ENCODE measurements at regions not wholly inside any gene's neighbourhood (a gene's known extent, or its start where the extent isn't known, plus 50 kb on each side); places are given as distances from the start of the nearest gene placed in this dataset.

DNA sequence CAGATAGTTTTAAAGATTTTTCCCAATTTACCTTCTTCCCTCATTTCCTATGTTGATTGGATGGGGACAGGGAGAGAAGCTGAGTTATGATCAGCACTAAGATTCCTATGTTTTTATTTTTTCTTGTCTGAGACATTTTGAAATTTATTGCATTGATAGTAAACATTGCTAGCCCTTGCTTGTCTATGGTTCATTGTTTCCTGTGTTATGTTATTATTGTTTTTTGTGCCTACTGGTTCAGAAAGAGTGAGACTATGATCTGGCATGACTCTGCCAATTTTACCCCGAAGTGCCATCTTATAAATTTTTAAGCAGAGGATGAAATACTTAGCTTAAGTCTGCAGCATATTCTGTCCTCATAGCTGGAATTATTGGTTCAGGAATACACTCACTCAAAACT is 478.5 kb downstream of the MBD2 start:
- TF ChIP-seq, protein P1, sequence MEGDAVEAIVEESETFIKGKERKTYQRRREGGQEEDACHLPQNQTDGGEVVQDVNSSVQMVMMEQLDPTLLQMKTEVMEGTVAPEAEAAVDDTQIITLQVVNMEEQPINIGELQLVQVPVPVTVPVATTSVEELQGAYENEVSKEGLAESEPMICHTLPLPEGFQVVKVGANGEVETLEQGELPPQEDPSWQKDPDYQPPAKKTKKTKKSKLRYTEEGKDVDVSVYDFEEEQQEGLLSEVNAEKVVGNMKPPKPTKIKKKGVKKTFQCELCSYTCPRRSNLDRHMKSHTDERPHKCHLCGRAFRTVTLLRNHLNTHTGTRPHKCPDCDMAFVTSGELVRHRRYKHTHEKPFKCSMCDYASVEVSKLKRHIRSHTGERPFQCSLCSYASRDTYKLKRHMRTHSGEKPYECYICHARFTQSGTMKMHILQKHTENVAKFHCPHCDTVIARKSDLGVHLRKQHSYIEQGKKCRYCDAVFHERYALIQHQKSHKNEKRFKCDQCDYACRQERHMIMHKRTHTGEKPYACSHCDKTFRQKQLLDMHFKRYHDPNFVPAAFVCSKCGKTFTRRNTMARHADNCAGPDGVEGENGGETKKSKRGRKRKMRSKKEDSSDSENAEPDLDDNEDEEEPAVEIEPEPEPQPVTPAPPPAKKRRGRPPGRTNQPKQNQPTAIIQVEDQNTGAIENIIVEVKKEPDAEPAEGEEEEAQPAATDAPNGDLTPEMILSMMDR (IDR thresholded peaks at IDR 0.05; ENCODE audit: borderline replicate concordance, insufficient read depth, low read depth, low read length), result no peak
- H3K4me3 ChIP-seq (ENCODE audit: low read depth, low read length), result no peak overlapping the region

DNA sequence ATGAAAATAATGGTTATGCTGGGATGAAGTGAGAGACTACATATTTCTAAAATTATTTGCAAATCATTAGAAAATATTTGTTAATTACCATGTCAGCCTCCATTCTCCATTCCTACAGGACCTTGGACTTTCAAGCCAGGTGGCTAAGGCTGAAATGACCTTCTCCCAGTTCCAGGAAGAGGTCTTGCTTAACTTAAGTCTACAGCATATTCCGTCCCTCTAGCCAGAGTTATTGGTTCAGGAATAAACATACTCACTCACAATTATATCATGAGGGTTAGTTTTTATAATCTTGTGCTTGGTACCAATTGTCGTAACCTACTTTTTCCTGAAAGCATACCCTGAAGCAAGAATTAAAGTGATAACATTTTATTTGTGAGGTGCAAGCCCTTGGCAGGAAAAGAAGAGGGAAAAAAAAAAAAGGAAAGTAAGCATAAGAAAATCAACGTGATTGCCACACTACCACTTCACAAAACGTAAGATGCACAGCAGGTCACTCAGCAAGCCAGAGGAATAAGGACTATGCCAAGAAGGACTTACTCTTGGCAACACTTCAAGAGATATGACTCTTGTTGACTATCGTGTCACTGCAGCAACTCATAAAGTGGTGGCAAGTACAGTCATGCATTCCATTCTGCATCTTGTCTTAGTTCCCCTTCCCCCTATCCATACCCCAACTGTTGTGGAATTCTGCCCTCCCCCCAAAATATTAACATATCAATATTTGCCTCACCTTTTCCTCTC is 479.1 kb downstream of the MBD2 start:
- TF ChIP-seq, protein P1 (IDR thresholded peaks at IDR 0.05; ENCODE audit: borderline replicate concordance, insufficient read depth, low read depth, low read length), result no peak
- no peak overlapping the region for H3K4me3 ChIP-seq (ENCODE audit: low read depth, low read length)

DNA sequence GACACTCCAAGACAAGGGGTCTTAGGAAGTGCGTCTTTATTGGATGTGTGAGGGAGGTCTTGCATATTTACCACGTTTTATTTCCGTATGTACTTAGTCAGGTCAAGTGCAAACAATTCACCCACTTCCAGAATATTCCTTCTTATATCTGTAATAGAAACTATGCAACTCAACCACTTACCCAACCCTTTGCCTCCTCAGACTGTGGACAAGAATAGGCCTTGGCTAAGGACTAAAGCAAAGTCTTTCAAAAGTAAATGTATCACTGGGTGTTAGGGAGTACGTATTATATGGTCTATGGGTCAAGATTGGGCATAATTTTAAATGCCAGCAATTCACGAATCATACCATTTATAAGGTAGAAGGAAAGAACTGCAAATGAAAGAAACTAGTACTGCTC is 484.8 kb downstream of the MBD2 start:
- H3K4me3 ChIP-seq (ENCODE audit: low read depth, low read length), result no peak overlapping the region
- TF ChIP-seq, protein P1 (IDR thresholded peaks at IDR 0.05; ENCODE audit: borderline replicate concordance, insufficient read depth, low read depth, low read length), result no peak

DNA sequence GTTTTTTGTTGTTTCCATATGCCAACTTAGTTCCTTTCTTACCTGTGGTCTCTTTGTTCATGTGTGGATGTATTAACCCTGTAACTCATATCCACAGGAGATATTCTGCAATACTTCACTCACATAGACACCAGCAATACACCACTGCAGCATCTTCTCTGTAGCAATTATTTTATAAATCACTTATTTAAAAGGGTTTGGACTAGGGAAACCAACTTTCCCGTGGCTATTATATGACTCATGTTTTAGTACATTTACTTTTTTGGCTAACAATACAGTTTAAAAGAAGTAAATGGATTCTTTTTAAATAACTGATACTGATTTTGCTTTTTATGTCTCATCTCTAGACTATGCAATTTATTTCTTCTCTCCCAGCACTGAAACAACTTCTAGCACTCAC is 488.9 kb downstream of the MBD2 start:
- no peak overlapping the region for H3K4me3 ChIP-seq (ENCODE audit: low read depth, low read length)
- TF ChIP-seq, protein P1 (IDR thresholded peaks at IDR 0.05; ENCODE audit: borderline replicate concordance, insufficient read depth, low read depth, low read length), result no peak

DNA sequence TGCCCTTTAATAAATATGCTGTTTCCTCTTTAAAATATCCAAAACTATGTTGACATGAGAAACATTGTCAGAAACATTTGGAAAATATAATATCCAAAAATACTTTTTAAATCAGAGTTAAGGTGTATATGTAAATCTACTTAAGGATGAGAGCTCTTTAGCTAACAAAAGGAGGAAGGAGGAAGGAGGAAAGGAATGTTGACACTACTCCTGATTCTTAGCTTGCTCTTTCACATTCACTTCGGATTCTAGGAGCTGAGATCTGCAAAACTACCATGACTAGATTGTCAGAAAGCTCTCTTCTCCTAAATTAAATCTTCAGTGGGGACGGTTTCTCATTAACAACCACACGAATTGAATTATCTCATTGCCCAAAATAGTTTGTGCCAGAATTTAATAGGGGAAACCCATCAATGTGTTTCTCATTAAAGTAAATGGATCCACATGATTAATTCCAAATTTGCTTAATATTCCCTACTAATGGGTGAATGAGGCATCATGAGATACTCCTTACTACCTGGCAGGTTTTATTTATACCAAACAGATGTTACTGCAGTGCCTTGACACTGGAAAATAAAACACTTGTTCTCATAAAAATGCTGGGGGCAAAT is 509.1 kb downstream of the MBD2 start:
- TF ChIP-seq, protein P1 (IDR thresholded peaks at IDR 0.05; ENCODE audit: borderline replicate concordance, insufficient read depth, low read depth, low read length), result no peak
- no peak overlapping the region for H3K4me3 ChIP-seq (ENCODE audit: low read depth, low read length)

DNA sequence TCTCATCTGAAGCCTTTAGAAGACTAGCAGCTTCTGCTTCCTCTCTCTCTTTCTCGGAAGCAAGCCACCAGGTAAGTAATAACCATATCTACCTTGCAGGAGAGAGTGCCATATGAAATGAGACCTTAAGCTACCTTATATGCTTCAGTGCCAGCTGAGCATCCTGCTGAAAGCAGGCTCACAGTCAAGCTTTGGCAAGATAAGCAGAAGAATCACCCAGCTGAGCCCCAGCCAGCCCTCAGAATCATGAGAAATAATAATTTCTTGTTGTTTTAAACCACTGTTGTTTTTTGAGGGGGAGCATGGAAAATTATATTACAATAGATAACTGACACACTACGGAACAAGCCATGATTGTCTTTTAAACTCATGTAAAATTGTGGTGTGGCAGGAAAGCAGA is 514.4 kb downstream of the MBD2 start:
- H3K4me3 ChIP-seq (ENCODE audit: low read depth, low read length), result no peak overlapping the region
- TF ChIP-seq, protein P1 (IDR thresholded peaks at IDR 0.05; ENCODE audit: borderline replicate concordance, insufficient read depth, low read depth, low read length), result no peak

DNA sequence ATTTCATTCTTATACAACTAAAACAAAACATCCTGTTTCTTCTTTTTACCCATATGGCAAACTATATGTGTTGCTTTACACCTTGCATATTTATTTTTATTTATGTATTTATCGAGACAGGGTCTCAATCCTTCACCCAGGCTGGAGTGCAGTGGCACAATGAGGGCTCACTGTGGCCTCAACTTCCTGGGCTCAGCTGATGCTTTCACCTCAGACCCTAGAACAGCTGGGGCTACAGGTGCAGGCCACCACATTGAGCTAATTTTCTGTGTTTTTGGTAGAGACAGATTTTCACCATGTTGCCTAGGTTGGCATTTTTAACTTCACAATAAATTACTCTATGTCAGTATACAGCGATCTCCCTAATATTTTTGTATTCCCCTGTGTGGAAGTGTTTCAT is 522.0 kb downstream of the MBD2 start:
- TF ChIP-seq, protein P1 (IDR thresholded peaks at IDR 0.05; ENCODE audit: borderline replicate concordance, insufficient read depth, low read depth, low read length), result no peak

More for the DNA sequence above, 522.0 kb downstream of the MBD2 start:
- H3K4me3 ChIP-seq (ENCODE audit: low read depth, low read length), result no peak overlapping the region
